WERI-Rb-1 (cell line): ENCODE measurements at regions not wholly inside any gene's neighbourhood (a gene's known extent, or its start where the extent isn't known, plus 50 kb on each side); places are given as distances from the start of the nearest gene placed in this dataset.

Experiments
- DNase-seq: peaks from one replicate; pipeline ENCODE4 v3.0.0-alpha.2; 2020
- H3K27ac ChIP-seq: fragments of 250-450 bp; sonication (Bioruptor Pico); 2 replicates; pipeline ENCODE4 v1.5.1; 2020; ENCODE audit warnings: mild to moderate bottlenecking, moderate library complexity
- H3K27me3 ChIP-seq: fragments of 250-450 bp; sonication (Bioruptor Pico); 2 replicates; pipeline ENCODE4 v1.5.1; 2021; ENCODE audit warnings: mild to moderate bottlenecking, low read depth, moderate library complexity; ENCODE audit not compliant: insufficient read depth, severe bottlenecking
- H3K36me3 ChIP-seq: fragments of 250-450 bp; sonication (Bioruptor Pico); 2 replicates; pipeline ENCODE4 v1.5.1; 2020; ENCODE audit warnings: mild to moderate bottlenecking, moderate library complexity
- H3K4me3 ChIP-seq: 2 replicates; pipeline ENCODE4 v1.5.1; 2011; ENCODE audit warnings: low read depth, mild to moderate bottlenecking, control low read depth, low read length
- H3K9me3 ChIP-seq: fragments of 250-450 bp; sonication (Bioruptor Pico); 2 replicates; pipeline ENCODE4 v1.5.1; 2021; ENCODE audit warnings: mild to moderate bottlenecking, moderate library complexity; ENCODE audit not compliant: severe bottlenecking
- CTCF ChIP-seq: IDR thresholded peaks from 2 replicates; pipeline ENCODE4 v1.5.1; 2011; ENCODE audit warnings: low read depth, mild to moderate bottlenecking, control low read depth, inconsistent platforms, low read length

DNA sequence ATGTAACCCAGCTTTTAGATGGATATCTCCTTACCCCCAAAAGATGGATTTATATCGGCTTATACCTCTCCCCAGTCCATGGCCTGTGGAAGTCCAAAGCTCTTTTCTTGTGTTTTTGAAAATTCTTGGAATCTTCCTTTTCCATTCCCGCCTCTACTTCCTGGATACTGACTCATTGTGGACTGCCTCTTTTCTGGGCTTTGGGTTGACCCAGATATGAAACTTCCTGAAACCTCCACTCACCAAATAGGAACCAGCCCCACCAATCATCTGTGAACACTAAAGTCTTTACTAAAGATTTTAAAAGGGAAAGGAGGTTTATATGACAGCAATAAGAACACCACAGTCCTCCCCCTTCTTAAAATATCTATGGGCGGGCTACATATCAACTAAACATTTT is 163.4 kb upstream of the SYN3 start:
- Histone ChIP-seq H3K36me3 (no peaks in the 10 kb centered on the region), H3K27me3 (no peaks in the 10 kb centered on the region), H3K4me3 (no peak overlapping the region), H3K27ac (no peak overlapping the region), H3K9me3 (no peaks in the 10 kb centered on the region)
- no peak for DNase-seq
- TF ChIP-seq CTCF: no peak

GRCh38 chr22:33220476-33221080 is 162.4 kb upstream of the SYN3 start:
- no peak for TF ChIP-seq CTCF
- no peaks in the 10 kb centered on the region for H3K36me3 ChIP-seq
- H3K4me3 ChIP-seq: no peak overlapping the region
- no peak for DNase-seq
- H3K27me3 ChIP-seq: no peaks in the 10 kb centered on the region
- no peak overlapping the region for H3K27ac ChIP-seq
- H3K9me3 ChIP-seq: no peaks in the 10 kb centered on the region

DNA sequence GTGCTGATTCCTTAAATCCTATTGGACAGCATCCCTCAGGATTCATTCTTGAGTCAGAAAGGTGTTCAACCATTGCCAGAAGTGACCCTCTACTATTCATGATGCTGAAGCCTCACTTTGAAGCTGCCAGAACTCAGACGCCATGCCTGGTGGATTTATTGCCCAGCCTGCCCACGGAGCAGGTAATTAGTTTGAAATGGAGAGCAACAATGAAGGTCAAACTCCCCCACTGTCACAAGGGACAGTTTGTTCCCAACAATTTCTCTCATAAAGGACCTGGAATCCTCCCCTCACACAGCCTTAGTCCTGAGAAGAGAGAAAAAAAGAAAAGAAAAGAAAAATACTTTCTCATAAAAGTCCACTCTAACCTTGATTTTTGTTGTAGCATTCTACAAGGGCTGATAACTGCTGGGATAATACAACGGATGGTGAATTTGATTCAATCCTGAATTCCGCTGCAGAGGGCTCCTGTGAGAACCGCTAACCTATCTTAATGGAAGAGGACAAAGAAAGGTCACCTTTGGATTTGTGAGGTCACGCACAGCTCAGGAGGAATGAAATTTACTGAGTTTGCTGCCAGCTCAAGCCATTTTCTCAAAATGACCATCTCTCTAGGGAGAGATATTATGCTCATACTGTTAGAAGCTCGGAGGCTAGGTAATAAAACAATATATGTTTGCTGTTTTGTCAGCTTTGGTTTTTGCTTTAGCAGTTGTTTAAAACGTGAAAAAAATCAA is 161.6 kb upstream of the SYN3 start:
- H3K27ac ChIP-seq: no peak overlapping the region
- no peak for DNase-seq
- no peaks in the 10 kb centered on the region for H3K27me3 ChIP-seq
- H3K36me3 ChIP-seq: no peaks in the 10 kb centered on the region
- no peak for TF ChIP-seq CTCF
- H3K4me3 ChIP-seq: no peak overlapping the region
- H3K9me3 ChIP-seq: no peaks in the 10 kb centered on the region

DNA sequence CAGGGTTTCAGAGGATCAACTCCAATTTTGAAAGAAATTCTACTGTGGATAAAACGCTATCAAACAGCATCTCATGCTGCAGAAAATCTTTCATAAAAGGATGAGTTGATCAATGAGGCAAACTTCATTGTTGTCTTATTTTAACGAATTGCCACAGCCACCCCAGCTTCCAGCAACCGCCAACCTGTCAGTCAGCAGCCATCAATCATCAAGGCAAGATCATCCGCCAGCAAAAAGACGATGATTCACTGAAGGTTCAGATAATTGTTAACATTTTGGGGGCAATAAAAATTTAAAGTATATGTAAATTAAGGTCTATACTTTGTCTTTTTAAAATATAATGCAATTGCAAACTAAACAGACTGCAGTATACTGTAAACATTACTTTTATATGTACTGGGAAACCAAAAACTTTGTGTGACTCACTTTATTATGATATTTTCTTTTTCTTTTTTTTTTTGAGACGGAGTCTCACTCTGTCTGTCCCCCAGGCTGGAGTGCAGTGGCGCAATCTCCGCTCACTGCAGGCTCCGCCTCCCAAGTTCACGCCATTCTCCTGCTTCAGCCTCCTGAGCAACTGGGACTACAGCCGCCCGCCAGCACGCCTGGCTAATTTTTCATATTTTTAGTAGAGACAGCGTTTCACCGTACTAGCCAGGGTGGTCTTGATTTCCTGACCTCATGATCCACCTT is 155.3 kb upstream of the SYN3 start:
- Histone ChIP-seq H3K36me3 (no peaks in the 10 kb centered on the region), H3K9me3 (no peaks in the 10 kb centered on the region), H3K4me3 (no peak overlapping the region), H3K27me3 (no peaks in the 10 kb centered on the region), H3K27ac (no peak overlapping the region)
- no peak for DNase-seq
- TF ChIP-seq CTCF: no peak

DNA sequence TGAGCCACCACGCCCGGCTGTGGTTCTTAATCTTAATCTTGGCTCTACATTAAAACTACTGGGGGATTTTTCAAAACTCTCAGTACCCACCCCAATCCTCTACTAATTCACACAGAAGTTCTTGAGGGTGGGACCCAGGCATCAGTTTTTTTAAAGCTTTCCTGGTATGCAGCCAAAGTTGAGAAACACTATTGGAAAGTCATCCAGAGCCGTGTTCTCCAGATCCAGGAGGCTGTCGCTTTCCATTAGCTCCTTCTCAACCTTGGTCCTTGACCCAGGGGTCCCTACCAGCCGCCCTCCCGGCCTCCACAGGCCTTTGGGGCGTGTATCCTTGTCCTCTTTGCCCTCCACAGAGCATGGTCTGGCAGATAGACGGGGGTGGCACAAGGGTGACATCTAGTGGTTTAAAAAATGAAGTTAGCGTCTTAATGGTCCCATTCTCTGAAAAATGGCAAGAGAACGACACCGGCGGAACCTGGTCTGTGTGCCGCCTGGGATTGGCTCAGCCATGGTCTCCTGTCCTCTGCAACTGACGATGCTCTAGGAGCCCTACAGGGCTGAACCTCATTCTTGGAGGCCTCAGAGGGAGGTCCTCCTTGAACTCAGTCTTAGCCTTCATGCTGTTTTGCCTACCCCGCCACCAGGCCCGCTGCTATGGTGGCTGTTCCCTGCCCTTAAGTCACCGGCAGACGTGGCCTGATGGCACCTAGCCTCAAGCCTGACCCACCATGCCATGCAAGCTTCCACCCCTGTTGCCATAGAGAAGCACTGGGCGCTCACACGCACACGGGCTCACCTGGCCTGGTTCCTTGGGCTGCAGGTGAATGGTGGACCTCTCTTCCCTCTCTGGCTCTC is 152.0 kb upstream of the SYN3 start:
- H3K9me3 ChIP-seq: no peaks in the 10 kb centered on the region
- H3K36me3 ChIP-seq: no peaks in the 10 kb centered on the region
- DNase-seq: peak; percentile 46
- peaks cover 7% of the 10 kb centered on the region for H3K27me3 ChIP-seq
- peak; percentile 69 for TF ChIP-seq CTCF
- no peak overlapping the region for H3K4me3 ChIP-seq
- no peak overlapping the region for H3K27ac ChIP-seq
